GM21529 (cell line): ENCODE measurements at regions not wholly inside any gene's neighbourhood (a gene's known extent, or its start where the extent isn't known, plus 50 kb on each side); places are given as distances from the start of the nearest gene placed in this dataset.
A peak's percentile ranks its signal among the peaks of the same experiment; 100 is the strongest.
"Not testable (repeated sequence)": the region's sequence is repeated elsewhere in the genome, so short reads cannot be mapped to it uniquely, and the experiment has no call there.

ENCODE experiments used
- ATAC-seq: cut with Tn5 transposase; IDR thresholded peaks from one replicate; pipeline ENCODE4 v1.9.1; 2021; ENCODE audit not compliant: unreplicated experiment

- no peak for ATAC-seq
These were observed 904.9 kb downstream of the IPMK start for GRCh38 chr10:57362811-57363210.

GRCh38 chr10:57353403-57354003 lies 914.2 kb downstream of the IPMK start:
- ATAC-seq: no peak

- ATAC-seq: no peak
These were observed 916.6 kb downstream of the IPMK start for GRCh38 chr10:57351076-57351475.

GRCh38 chr10:57341294-57341693 lies 926.4 kb downstream of the IPMK start:
- no peak for ATAC-seq

- peak; percentile 79 for ATAC-seq
These were observed 928.7 kb downstream of the IPMK start for GRCh38 chr10:57338823-57339558.

- no peak for ATAC-seq
These were observed 930.8 kb downstream of the IPMK start for GRCh38 chr10:57336865-57337264.

- ATAC-seq: no peak
These were observed 931.4 kb downstream of the IPMK start for GRCh38 chr10:57336341-57336740.

- ATAC-seq: no peak
These were observed 933.2 kb downstream of the IPMK start for GRCh38 chr10:57334523-57334922.

GRCh38 chr10:57333880-57334279 lies 933.8 kb downstream of the IPMK start:
- no peak for ATAC-seq

- not testable (repeated sequence) for ATAC-seq
These were observed 946.3 kb downstream of the IPMK start for GRCh38 chr10:57321400-57321854.

GRCh38 chr10:57320416-57320815 lies 947.3 kb downstream of the IPMK start:
- no peak for ATAC-seq

- ATAC-seq: no peak
These were observed 953.0 kb upstream of the ZWINT start for GRCh38 chr10:57314046-57314445.

GRCh38 chr10:57303566-57303965 lies 942.5 kb upstream of the ZWINT start:
- no peak for ATAC-seq

GRCh38 chr10:57300718-57301117 lies 939.7 kb upstream of the ZWINT start:
- no peak for ATAC-seq

- ATAC-seq: no peak
These were observed 933.6 kb upstream of the ZWINT start for GRCh38 chr10:57294698-57295097.

GRCh38 chr10:57288754-57289153 lies 927.7 kb upstream of the ZWINT start:
- ATAC-seq: no peak

GRCh38 chr10:57262892-57263291 lies 901.8 kb upstream of the ZWINT start:
- ATAC-seq: no peak

GRCh38 chr10:57260175-57260574 lies 899.1 kb upstream of the ZWINT start:
- ATAC-seq: no peak

- no peak for ATAC-seq
These were observed 888.7 kb upstream of the ZWINT start for GRCh38 chr10:57249615-57250281.

GRCh38 chr10:57247271-57247670 lies 886.2 kb upstream of the ZWINT start:
- no peak for ATAC-seq

GRCh38 chr10:57225920-57226319 lies 864.9 kb upstream of the ZWINT start:
- ATAC-seq: no peak

GRCh38 chr10:57224811-57225210 lies 863.8 kb upstream of the ZWINT start:
- ATAC-seq: no peak
